OCI-LY3 (cell line): ENCODE measurements at regions not wholly inside any gene's neighbourhood (a gene's known extent, or its start where the extent isn't known, plus 50 kb on each side); places are given as distances from the start of the nearest gene placed in this dataset.

Experiments used
- H2AFZ ChIP-seq: fragments of 200-600, 300-600 bp; shearing (Covaris generic); 2 replicates; pipeline ENCODE4 v1.6.0; 2014; ENCODE audit warnings: antibody characterized with exemption, low read depth, low read length
- H3K27ac ChIP-seq: fragments of 200-600, 300-600 bp; sonication (generic); 2 replicates; pipeline ENCODE4 v1.5.1; 2014; ENCODE audit warnings: mild to moderate bottlenecking, low read length, moderate library complexity, mixed read lengths
- H3K27me3 ChIP-seq: fragments of 200-600, 300-600 bp; sonication (generic); 2 replicates; pipeline ENCODE4 v1.6.1; 2014; ENCODE audit warnings: low read depth, low read length, mixed read lengths
- H3K36me3 ChIP-seq: fragments of 200-600, 300-600 bp; sonication (generic); replicated peaks from 2 replicates; pipeline ENCODE3; 2014; ENCODE audit warnings: low read depth, low read length, mixed read lengths
- H3K4me1 ChIP-seq: fragments of 300-600, 200-600 bp; sonication (generic); 2 replicates; pipeline ENCODE4 v1.6.1; 2014; ENCODE audit warnings: low read length, mixed read lengths
- H3K4me2 ChIP-seq: fragments of 200-600, 300-600 bp; sonication (generic); 2 replicates; pipeline ENCODE4 v1.6.1; 2014; ENCODE audit warnings: low read length, mixed read lengths
- H3K4me3 ChIP-seq: fragments of 300-600, 200-600 bp; sonication (generic); 2 replicates; pipeline ENCODE4 v1.5.1; 2014; ENCODE audit warnings: antibody characterized with exemption, mild to moderate bottlenecking, low read length, moderate library complexity
- H3K79me2 ChIP-seq: fragments of 300-600, 200-600 bp; shearing (Covaris generic); 2 replicates; pipeline ENCODE4 v1.6.1; 2014; ENCODE audit warnings: mild to moderate bottlenecking, low read length, mixed read lengths
- H3K9ac ChIP-seq: fragments of 300-600, 200-600 bp; shearing (Covaris generic); 2 replicates; pipeline ENCODE4 v1.6.0; 2014; ENCODE audit warnings: mild to moderate bottlenecking, low read length, moderate library complexity
- H3K9me3 ChIP-seq: fragments of 200-600, 300-600 bp; shearing (Covaris generic); 2 replicates; pipeline ENCODE4 v1.6.1; 2014; ENCODE audit warnings: low read length, mixed read lengths; ENCODE audit not compliant: insufficient read depth
- H4K20me1 ChIP-seq: fragments of 200-600, 300-600 bp; sonication (generic); 2 replicates; pipeline ENCODE4 v1.6.1; 2016; ENCODE audit warnings: low read length, mixed read lengths; ENCODE audit not compliant: insufficient read depth
- EZH2phosphoT487 ChIP-seq: fragments of 200-600 bp; shearing (Covaris generic); IDR thresholded peaks from 2 replicates; pipeline ENCODE4 v1.6.1; 2018; ENCODE audit warnings: antibody characterized with exemption, mixed run types, low read depth
- TF ChIP-seq, protein P1 (sequence below): fragments of 200-600, 300-600 bp; sonication (generic); IDR thresholded peaks from 2 replicates; pipeline ENCODE4 v1.5.1; 2014; ENCODE audit warnings: antibody characterized with exemption, low read length, low read depth

- Histone ChIP-seq H3K36me3 (peaks cover 9% of the 10 kb centered on the region), H3K79me2 (peaks cover 5% of the 10 kb centered on the region), H3K4me1 (peaks cover 71% of the 10 kb centered on the region), H3K4me3 (peak overlapping the region; percentile 75), H4K20me1 (no peaks in the 10 kb centered on the region), H3K9ac (peak overlapping the region; percentile 90), H3K9me3 (no peaks in the 10 kb centered on the region), H2AFZ (no peak overlapping the region), H3K27me3 (no peaks in the 10 kb centered on the region), H3K4me2 (peak overlapping the region; percentile 97), H3K27ac (peak overlapping the region; percentile 98)
- TF ChIP-seq, protein P1, sequence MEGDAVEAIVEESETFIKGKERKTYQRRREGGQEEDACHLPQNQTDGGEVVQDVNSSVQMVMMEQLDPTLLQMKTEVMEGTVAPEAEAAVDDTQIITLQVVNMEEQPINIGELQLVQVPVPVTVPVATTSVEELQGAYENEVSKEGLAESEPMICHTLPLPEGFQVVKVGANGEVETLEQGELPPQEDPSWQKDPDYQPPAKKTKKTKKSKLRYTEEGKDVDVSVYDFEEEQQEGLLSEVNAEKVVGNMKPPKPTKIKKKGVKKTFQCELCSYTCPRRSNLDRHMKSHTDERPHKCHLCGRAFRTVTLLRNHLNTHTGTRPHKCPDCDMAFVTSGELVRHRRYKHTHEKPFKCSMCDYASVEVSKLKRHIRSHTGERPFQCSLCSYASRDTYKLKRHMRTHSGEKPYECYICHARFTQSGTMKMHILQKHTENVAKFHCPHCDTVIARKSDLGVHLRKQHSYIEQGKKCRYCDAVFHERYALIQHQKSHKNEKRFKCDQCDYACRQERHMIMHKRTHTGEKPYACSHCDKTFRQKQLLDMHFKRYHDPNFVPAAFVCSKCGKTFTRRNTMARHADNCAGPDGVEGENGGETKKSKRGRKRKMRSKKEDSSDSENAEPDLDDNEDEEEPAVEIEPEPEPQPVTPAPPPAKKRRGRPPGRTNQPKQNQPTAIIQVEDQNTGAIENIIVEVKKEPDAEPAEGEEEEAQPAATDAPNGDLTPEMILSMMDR, result no peak
- no peak for TF ChIP-seq EZH2phosphoT487
Observed at GRCh38 chr17:72425794-72426168, 305.0 kb downstream of the SOX9 start.

GRCh38 chr17:72426321-72426720 lies 305.5 kb downstream of the SOX9 start:
- Histone ChIP-seq H3K4me1 (peaks cover 68% of the 10 kb centered on the region), H3K27ac (peak overlapping the region; percentile 98), H3K27me3 (no peaks in the 10 kb centered on the region), H3K9ac (peak overlapping the region; percentile 90), H3K4me3 (peak overlapping the region; percentile 75), H3K79me2 (peaks cover 5% of the 10 kb centered on the region), H2AFZ (no peak overlapping the region), H3K4me2 (peak overlapping the region; percentile 97), H3K9me3 (no peaks in the 10 kb centered on the region), H3K36me3 (peaks cover 9% of the 10 kb centered on the region), H4K20me1 (no peaks in the 10 kb centered on the region)
- TF ChIP-seq EZH2phosphoT487, result no peak
- TF ChIP-seq, protein P1, result no peak

- Histone ChIP-seq H3K4me3 (no peak overlapping the region), H3K27ac (no peak overlapping the region), H4K20me1 (no peaks in the 10 kb centered on the region), H3K4me2 (no peak overlapping the region), H3K79me2 (peaks cover 5% of the 10 kb centered on the region), H3K9ac (no peak overlapping the region; the same call in 1 of the 2 replicates), H3K4me1 (peaks cover 60% of the 10 kb centered on the region), H3K36me3 (peaks cover 9% of the 10 kb centered on the region), H3K27me3 (no peaks in the 10 kb centered on the region), H2AFZ (no peak overlapping the region), H3K9me3 (no peaks in the 10 kb centered on the region)
- TF ChIP-seq, protein P1, result peak; percentile 6; the same call in 1 of the 2 replicates
- TF ChIP-seq EZH2phosphoT487, result no peak
Observed at GRCh38 chr17:72426948-72427760, 306.3 kb downstream of the SOX9 start.

- Histone ChIP-seq H3K9me3 (no peaks in the 10 kb centered on the region), H3K27me3 (no peaks in the 10 kb centered on the region), H3K36me3 (peaks cover 9% of the 10 kb centered on the region), H3K4me2 (no peak overlapping the region), H3K27ac (no peak overlapping the region), H3K79me2 (peaks cover 5% of the 10 kb centered on the region), H4K20me1 (no peaks in the 10 kb centered on the region), H3K9ac (no peak overlapping the region), H3K4me3 (no peak overlapping the region), H3K4me1 (peaks cover 55% of the 10 kb centered on the region), H2AFZ (no peak overlapping the region)
- TF ChIP-seq, protein P1, result no peak
- no peak for TF ChIP-seq EZH2phosphoT487
Observed at GRCh38 chr17:72427761-72428109, 306.9 kb downstream of the SOX9 start.
